Hepatocyte (in vitro differentiated cells): ENCODE measurements at regions not wholly inside any gene's neighbourhood (a gene's known extent, or its start where the extent isn't known, plus 50 kb on each side); places are given as distances from the start of the nearest gene placed in this dataset.

Experiments used
- CTCF ChIP-seq: fragments of 200-600 bp; sonication (generic); IDR thresholded peaks from 2 replicates; pipeline ENCODE4 v1.5.1; 2016; ENCODE audit warnings: antibody characterized with exemption, mild to moderate bottlenecking; ENCODE audit not compliant: poor library complexity
- EZH2 ChIP-seq: fragments of 200-600 bp; sonication (generic); IDR thresholded peaks from 2 replicates; pipeline ENCODE4 v1.6.1; 2016; ENCODE audit warnings: antibody characterized with exemption, mild to moderate bottlenecking, borderline replicate concordance
- EZH2phosphoT487 ChIP-seq: fragments of 200-600 bp; sonication (generic); IDR thresholded peaks from one replicate; pipeline ENCODE4 v1.6.1; 2018; ENCODE audit warnings: antibody characterized with exemption, mild to moderate bottlenecking, low read depth, moderate library complexity; ENCODE audit not compliant: unreplicated experiment, severe bottlenecking

- TF ChIP-seq CTCF (no peak), EZH2 (no peak), EZH2phosphoT487 (no peak)
Observed at GRCh38 chr1:5318143-5318816, 663.9 kb downstream of the AJAP1 start.
